Left lung (tissue), 4 donors: ENCODE measurements at regions not wholly inside any gene's neighbourhood (a gene's known extent, or its start where the extent isn't known, plus 50 kb on each side); places are given as distances from the start of the nearest gene placed in this dataset.
A peak's percentile ranks its signal among the peaks of the same experiment; 100 is the strongest.
"Not testable (repeated sequence)": the region's sequence is repeated elsewhere in the genome, so short reads cannot be mapped to it uniquely, and the experiment has no call there.

ENCODE experiments used
- ATAC-seq: fragments of 200-7000 bp; cut with Tn5 transposase; one replicate; pipeline ENCODE4 v1.9.1; 2020; ENCODE audit warnings: moderate library complexity
- DNase-seq, 4 donors: peaks; one replicate each; pipeline ENCODE4 v3.0.0-alpha.2; 2013 to 2020
- H3K27ac ChIP-seq, 2 donors: fragments of 200-600 bp; sonication (generic) in 1 of 2; one replicate each; pipeline versions ENCODE4 v1.5.0 to v1.8.0; 2020 to 2021
- H3K27me3 ChIP-seq, 2 donors: fragments of 200-600 bp; sonication (generic) in 1 of 2; one replicate each; pipeline versions ENCODE4 v1.5.0 to v1.8.0; 2020 to 2021
- H3K36me3 ChIP-seq, 2 donors: fragments of 200-600 bp; sonication (generic) in 1 of 2; one replicate each; pipeline versions ENCODE4 v1.5.0 to v1.8.0; 2020 to 2021
- H3K4me1 ChIP-seq, 2 donors: fragments of 200-600 bp; one replicate each; pipeline ENCODE4 v1.8.0; 2021
- H3K4me3 ChIP-seq, 2 donors: fragments of 200-600 bp; sonication (generic) in 1 of 2; one replicate each; pipeline versions ENCODE4 v1.5.0 to v1.8.0; 2020 to 2021; ENCODE audit warnings: mild to moderate bottlenecking in 1 of 2
- H3K9me3 ChIP-seq, 2 donors: fragments of 200-600 bp; sonication (generic) in 1 of 2; one replicate each; pipeline versions ENCODE4 v1.5.0 to v1.8.0; 2020 to 2021
- intact Hi-C, 2 donors: fragments of 100-400 bp; cut with DNase I; formaldehyde crosslinking; loops; one replicate each; pipeline versions ENCODE4 v1.11.2 to v1.14.2; 2022
- TF ChIP-seq, protein P1 (sequence below), 2 donors: fragments of 200-600 bp; sonication (generic) in 1 of 2; IDR thresholded peaks; one replicate each; pipeline versions ENCODE4 v1.5.0 to v1.8.0; 2021; ENCODE audit warnings: antibody characterized with exemption in 2 of 2
- donor health status: DM: no; HTN: yes; CAD: no.
- donor health status: DM: no; HTN: no; CAD: no.

GRCh38 chr5:28399211-28399610, 1360.8 kb upstream of the CDH9 start:
- no peak for DNase-seq

DNA sequence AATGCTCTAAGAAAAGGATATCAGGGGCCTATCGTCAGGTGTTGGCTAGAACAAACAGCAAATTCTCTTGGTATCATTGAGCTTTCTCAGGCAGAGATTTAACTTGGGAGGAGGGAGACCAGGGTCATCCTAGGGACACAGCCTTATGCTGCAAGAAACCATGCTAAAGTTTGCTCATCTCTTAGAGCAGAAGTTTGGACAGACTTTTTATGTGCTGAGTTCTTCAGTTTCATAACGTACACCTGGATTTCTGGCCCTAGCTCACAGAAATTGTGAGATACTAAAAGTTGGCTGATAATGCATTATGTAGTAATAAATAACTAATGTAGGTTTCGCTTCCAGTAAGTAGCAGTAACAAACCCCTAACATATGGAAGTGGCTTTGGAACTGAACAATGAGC, 1359.8 kb upstream of the CDH9 start:
- Histone ChIP-seq H3K9me3 (no peaks in the 10 kb centered on the region), H3K4me3 (no peak overlapping the region), H3K36me3 (no peaks in the 10 kb centered on the region), H3K27ac (no peak overlapping the region), H3K27me3 (no peaks in the 10 kb centered on the region), H3K4me1 (no peaks in the 10 kb centered on the region)
- TF ChIP-seq, protein P1, sequence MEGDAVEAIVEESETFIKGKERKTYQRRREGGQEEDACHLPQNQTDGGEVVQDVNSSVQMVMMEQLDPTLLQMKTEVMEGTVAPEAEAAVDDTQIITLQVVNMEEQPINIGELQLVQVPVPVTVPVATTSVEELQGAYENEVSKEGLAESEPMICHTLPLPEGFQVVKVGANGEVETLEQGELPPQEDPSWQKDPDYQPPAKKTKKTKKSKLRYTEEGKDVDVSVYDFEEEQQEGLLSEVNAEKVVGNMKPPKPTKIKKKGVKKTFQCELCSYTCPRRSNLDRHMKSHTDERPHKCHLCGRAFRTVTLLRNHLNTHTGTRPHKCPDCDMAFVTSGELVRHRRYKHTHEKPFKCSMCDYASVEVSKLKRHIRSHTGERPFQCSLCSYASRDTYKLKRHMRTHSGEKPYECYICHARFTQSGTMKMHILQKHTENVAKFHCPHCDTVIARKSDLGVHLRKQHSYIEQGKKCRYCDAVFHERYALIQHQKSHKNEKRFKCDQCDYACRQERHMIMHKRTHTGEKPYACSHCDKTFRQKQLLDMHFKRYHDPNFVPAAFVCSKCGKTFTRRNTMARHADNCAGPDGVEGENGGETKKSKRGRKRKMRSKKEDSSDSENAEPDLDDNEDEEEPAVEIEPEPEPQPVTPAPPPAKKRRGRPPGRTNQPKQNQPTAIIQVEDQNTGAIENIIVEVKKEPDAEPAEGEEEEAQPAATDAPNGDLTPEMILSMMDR (IDR thresholded peaks at IDR 0.05): no peak
- DNase-seq: no peak
- intact Hi-C loops: no loop called here
- ATAC-seq: no peak

More at GRCh38 chr5:28399211-28399610, 1360.8 kb upstream of the CDH9 start:
- Histone ChIP-seq H3K27ac (no peak overlapping the region), H3K36me3 (no peaks in the 10 kb centered on the region), H3K4me3 (no peak overlapping the region), H3K9me3 (peaks cover 0 to 4% of the 10 kb centered on the region in 2 donors), H3K27me3 (no peaks in the 10 kb centered on the region), H3K4me1 (no peaks in the 10 kb centered on the region)
- TF ChIP-seq, protein P1 (IDR thresholded peaks at IDR 0.05): no peak
- intact Hi-C loops: no loop called here
- ATAC-seq: no peak

DNA sequence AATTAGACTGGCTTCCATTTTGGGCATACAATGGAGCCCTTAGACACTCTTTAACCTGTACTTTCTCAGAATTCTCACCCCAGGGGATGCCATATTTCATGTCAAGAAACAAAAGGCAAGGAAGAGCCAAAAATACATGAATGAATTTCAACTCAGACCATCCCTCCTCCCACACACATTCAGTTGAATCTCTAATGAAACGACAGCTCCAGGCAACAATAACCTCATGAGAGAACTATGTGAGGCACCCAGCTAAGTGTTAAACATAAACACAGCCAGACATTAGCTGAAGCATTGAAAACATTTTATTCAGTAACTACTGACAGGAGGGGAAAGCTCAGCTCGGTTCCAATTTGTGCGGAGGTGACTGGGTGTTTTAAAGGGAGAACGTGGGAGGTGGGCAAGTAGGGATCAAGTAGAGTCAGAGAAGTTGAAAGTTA, 1359.1 kb upstream of the CDH9 start:
- intact Hi-C loops: no loop called here
- Histone ChIP-seq H3K4me1 (no peaks in the 10 kb centered on the region), H3K4me3 (no peak overlapping the region), H3K27ac (no peak overlapping the region), H3K9me3 (no peaks in the 10 kb centered on the region), H3K27me3 (no peaks in the 10 kb centered on the region), H3K36me3 (no peaks in the 10 kb centered on the region)
- TF ChIP-seq, protein P1 (IDR thresholded peaks at IDR 0.05): no peak
- ATAC-seq (peak; percentile 40), DNase-seq (no peak)

GRCh38 chr5:28391277-28391676, 1352.9 kb upstream of the CDH9 start:
- no peaks in the 10 kb centered on the region for H3K27me3 ChIP-seq
- TF ChIP-seq, protein P1 (IDR thresholded peaks at IDR 0.05): no peak
- DNase-seq: no peak
- intact Hi-C loops: no loop called here
- H3K27ac ChIP-seq: no peak overlapping the region
- no peak for ATAC-seq
- no peaks in the 10 kb centered on the region for H3K36me3 ChIP-seq
- H3K4me3 ChIP-seq: no peak overlapping the region
- no peaks in the 10 kb centered on the region for H3K4me1 ChIP-seq
- no peaks in the 10 kb centered on the region for H3K9me3 ChIP-seq

- H3K4me1 ChIP-seq: no peaks in the 10 kb centered on the region
- H3K9me3 ChIP-seq: no peaks in the 10 kb centered on the region
- ATAC-seq (no peak), DNase-seq (no peak)
- no peak overlapping the region for H3K4me3 ChIP-seq
- H3K27me3 ChIP-seq: no peaks in the 10 kb centered on the region
- TF ChIP-seq, protein P1 (IDR thresholded peaks at IDR 0.05): no peak
- no peaks in the 10 kb centered on the region for H3K36me3 ChIP-seq
- intact Hi-C loops: no loop called here
- H3K27ac ChIP-seq: no peak overlapping the region
Observed at GRCh38 chr5:28390341-28390740, 1352.0 kb upstream of the CDH9 start.

DNA sequence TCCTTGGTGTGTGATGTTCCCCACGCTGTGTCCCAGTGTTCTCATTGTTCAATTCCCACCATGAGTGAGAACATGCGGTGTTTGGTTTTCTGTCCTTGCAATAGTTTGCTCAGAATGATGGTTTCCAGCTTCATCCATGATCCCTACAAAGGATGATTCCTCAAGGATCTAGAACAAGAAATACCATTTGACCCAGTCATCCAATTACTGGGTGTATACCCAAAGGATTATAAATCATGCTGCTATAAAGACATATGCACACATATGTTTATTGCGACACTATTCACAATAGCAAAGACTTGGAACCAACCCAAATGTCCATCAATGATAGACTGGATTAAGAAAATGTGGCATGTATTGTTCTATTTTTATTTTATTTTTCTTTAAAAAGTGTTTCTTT, 1351.3 kb upstream of the CDH9 start:
- H3K36me3 ChIP-seq, H3K4me1 ChIP-seq, H3K4me3 ChIP-seq, DNase-seq, H3K9me3 ChIP-seq, H3K27ac ChIP-seq, intact Hi-C loops, ATAC-seq, H3K27me3 ChIP-seq: not testable (repeated sequence)
